Loucy (cell line): ENCODE measurements at regions not wholly inside any gene's neighbourhood (a gene's known extent, or its start where the extent isn't known, plus 50 kb on each side); places are given as distances from the start of the nearest gene placed in this dataset.

Experiments used
- H2AFZ ChIP-seq: fragments of 200-600 bp; sonication (generic); 2 replicates; pipeline ENCODE4 v1.6.0; 2016; ENCODE audit warnings: antibody characterized with exemption, mild to moderate bottlenecking, low read length, moderate library complexity
- H3F3A ChIP-seq: fragments of 200-600 bp; 2 replicates; pipeline ENCODE4 v1.6.0; 2016; ENCODE audit warnings: antibody characterized with exemption, low read depth, mild to moderate bottlenecking
- H3K27me3 ChIP-seq: fragments of 200-600 bp; sonication (generic); 2 replicates; pipeline ENCODE4 v1.6.1; 2014; ENCODE audit warnings: low read length, mild to moderate bottlenecking; ENCODE audit not compliant: insufficient read depth, poor library complexity, severe bottlenecking
- H3K36me3 ChIP-seq: fragments of 200-600 bp; sonication (generic); 2 replicates; pipeline ENCODE4 v1.6.1; 2016; ENCODE audit warnings: low read length; ENCODE audit not compliant: insufficient read depth
- H3K4me1 ChIP-seq: fragments of 200-600 bp; sonication (generic); 2 replicates; pipeline ENCODE4 v1.5.1; 2014; ENCODE audit warnings: low read length, mild to moderate bottlenecking; ENCODE audit not compliant: insufficient read depth, poor library complexity, severe bottlenecking
- H3K4me2 ChIP-seq: fragments of 200-600 bp; sonication (generic); 2 replicates; pipeline ENCODE4 v1.6.0; 2014; ENCODE audit warnings: antibody characterized with exemption, low read length, low read depth, mild to moderate bottlenecking; ENCODE audit not compliant: poor library complexity, severe bottlenecking
- H3K4me3 ChIP-seq: fragments of 200-600 bp; sonication (generic); 2 replicates; pipeline ENCODE4 v1.5.1; 2014; ENCODE audit warnings: low read length, mild to moderate bottlenecking, mixed read lengths; ENCODE audit not compliant: poor library complexity, severe bottlenecking
- H3K79me2 ChIP-seq: fragments of 200-600 bp; sonication (generic); 2 replicates; pipeline ENCODE4 v1.6.1; 2014; ENCODE audit warnings: low read length; ENCODE audit not compliant: insufficient read depth
- H3K9ac ChIP-seq: fragments of 200-600 bp; sonication (generic); 2 replicates; pipeline ENCODE4 v1.6.0; 2014; ENCODE audit warnings: mild to moderate bottlenecking, low read depth, low read length, moderate library complexity; ENCODE audit not compliant: poor library complexity, severe bottlenecking
- H3K9me2 ChIP-seq: fragments of 200-600 bp; sonication (generic); replicated peaks from 2 replicates; pipeline ENCODE4 v1.6.1; 2016; ENCODE audit warnings: low read depth, low read length, mixed read lengths
- H3K9me3 ChIP-seq: fragments of 200-600 bp; sonication (generic); 2 replicates; pipeline ENCODE4 v1.6.1; 2014; ENCODE audit warnings: mild to moderate bottlenecking, antibody characterized with exemption, low read length, low read depth; ENCODE audit not compliant: insufficient read depth
- H4K20me1 ChIP-seq: fragments of 200-600 bp; sonication (generic); 2 replicates; pipeline ENCODE4 v1.6.0; 2014; ENCODE audit warnings: antibody characterized with exemption, low read length, mild to moderate bottlenecking; ENCODE audit not compliant: insufficient read depth, poor library complexity, severe bottlenecking
- CTCF ChIP-seq: fragments of 200-600 bp; sonication (generic); conservative IDR thresholded peaks from 2 replicates; pipeline ENCODE4 v1.5.1; 2014; ENCODE audit warnings: mild to moderate bottlenecking, antibody characterized with exemption, low read length
- EZH2phosphoT487 ChIP-seq: fragments of 200-600 bp; IDR thresholded peaks from 2 replicates; pipeline ENCODE4 v1.6.1; 2018; ENCODE audit warnings: antibody characterized with exemption, mild to moderate bottlenecking, moderate library complexity, borderline replicate concordance

GRCh38 chr4:38510201-38510600 is 153.8 kb upstream of the KLF3 start:
- Histone ChIP-seq H3K9me2 (no peaks in the 10 kb centered on the region), H2AFZ (no peak overlapping the region), H3K4me1 (no peaks in the 10 kb centered on the region), H3K4me2 (no peak overlapping the region), H3K9ac (no peak overlapping the region), H4K20me1 (no peaks in the 10 kb centered on the region), H3K36me3 (no peaks in the 10 kb centered on the region), H3K4me3 (no peak overlapping the region), H3K79me2 (no peaks in the 10 kb centered on the region), H3K9me3 (no peaks in the 10 kb centered on the region), H3K27me3 (no peaks in the 10 kb centered on the region), H3F3A (no peaks in the 10 kb centered on the region)
- TF ChIP-seq CTCF: no peak

GRCh38 chr4:38511702-38512101 is 152.3 kb upstream of the KLF3 start:
- Histone ChIP-seq H3K4me2 (no peak overlapping the region), H3K4me3 (no peak overlapping the region)

GRCh38 chr4:38512840-38513239 is 151.2 kb upstream of the KLF3 start:
- no peaks in the 10 kb centered on the region for H3K27me3 ChIP-seq
- no peak overlapping the region for H3K4me3 ChIP-seq
- no peaks in the 10 kb centered on the region for H3F3A ChIP-seq
- H3K9me3 ChIP-seq: no peaks in the 10 kb centered on the region
- H3K9ac ChIP-seq: no peak overlapping the region
- TF ChIP-seq EZH2phosphoT487 (no peak), CTCF (no peak)
- no peaks in the 10 kb centered on the region for H3K4me1 ChIP-seq
- H3K36me3 ChIP-seq: no peaks in the 10 kb centered on the region
- H4K20me1 ChIP-seq: no peaks in the 10 kb centered on the region
- H2AFZ ChIP-seq: no peak overlapping the region
- H3K79me2 ChIP-seq: no peaks in the 10 kb centered on the region
- H3K4me2 ChIP-seq: no peak overlapping the region
- no peaks in the 10 kb centered on the region for H3K9me2 ChIP-seq

More at GRCh38 chr4:38511702-38512101, 152.3 kb upstream of the KLF3 start:
- Histone ChIP-seq H3F3A (no peaks in the 10 kb centered on the region), H3K9me3 (no peaks in the 10 kb centered on the region), H3K9ac (no peak overlapping the region), H3K79me2 (no peaks in the 10 kb centered on the region), H4K20me1 (no peaks in the 10 kb centered on the region), H3K4me1 (no peaks in the 10 kb centered on the region), H3K36me3 (no peaks in the 10 kb centered on the region), H3K9me2 (no peaks in the 10 kb centered on the region), H3K27me3 (no peaks in the 10 kb centered on the region), H2AFZ (no peak overlapping the region)
- TF ChIP-seq EZH2phosphoT487: no peak
- TF ChIP-seq CTCF: no peak
